ENCODE measurements at regions not wholly inside any gene's neighbourhood (a gene's known extent, or its start where the extent isn't known, plus 50 kb on each side); places are given as distances from the start of the nearest gene placed in this dataset.

- H3K4me3 ChIP-seq (ENCODE audit: low read depth, low read length): no peak overlapping the region
- DNase-seq (ENCODE audit: low read depth): no peak
- TF ChIP-seq CTCF (IDR thresholded peaks at IDR 0.05; ENCODE audit: insufficient read depth, low read depth, low read length, missing control alignments): no peak
Measured at GRCh38 chr6:4656106-4656505, 120.1 kb upstream of the CDYL start.

- H3K4me3 ChIP-seq (ENCODE audit: low read depth, low read length): no peak overlapping the region
- no peak for TF ChIP-seq CTCF (IDR thresholded peaks at IDR 0.05; ENCODE audit: insufficient read depth, low read depth, low read length, missing control alignments)
- no peak for DNase-seq (ENCODE audit: low read depth)
Measured at GRCh38 chr6:4655196-4656025, 120.8 kb upstream of the CDYL start.

GRCh38 chr6:4653141-4653540 lies 123.1 kb upstream of the CDYL start:
- DNase-seq (ENCODE audit: low read depth): no peak
- no peak for TF ChIP-seq CTCF (IDR thresholded peaks at IDR 0.05; ENCODE audit: insufficient read depth, low read depth, low read length, missing control alignments)
- H3K4me3 ChIP-seq (ENCODE audit: low read depth, low read length): no peak overlapping the region

GRCh38 chr6:4651831-4652467 lies 124.3 kb upstream of the CDYL start:
- H3K4me3 ChIP-seq (ENCODE audit: low read depth, low read length): no peak overlapping the region
- no peak for TF ChIP-seq CTCF (IDR thresholded peaks at IDR 0.05; ENCODE audit: insufficient read depth, low read depth, low read length, missing control alignments)
- DNase-seq (ENCODE audit: low read depth): no peak

GRCh38 chr6:4649728-4650127 lies 126.5 kb upstream of the CDYL start:
- DNase-seq (ENCODE audit: low read depth): no peak
- no peak for TF ChIP-seq CTCF (IDR thresholded peaks at IDR 0.05; ENCODE audit: insufficient read depth, low read depth, low read length, missing control alignments)
- no peak overlapping the region for H3K4me3 ChIP-seq (ENCODE audit: low read depth, low read length)

- no peak for TF ChIP-seq CTCF (IDR thresholded peaks at IDR 0.05; ENCODE audit: insufficient read depth, low read depth, low read length, missing control alignments)
- no peak overlapping the region for H3K4me3 ChIP-seq (ENCODE audit: low read depth, low read length)
- peak; percentile 5 for DNase-seq (ENCODE audit: low read depth)
Measured at GRCh38 chr6:4647414-4648365, 128.5 kb upstream of the CDYL start.

Measured in GM12865 (cell line).